Erythroblast (primary cell): ENCODE measurements at regions not wholly inside any gene's neighbourhood (a gene's known extent, or its start where the extent isn't known, plus 50 kb on each side); places are given as distances from the start of the nearest gene placed in this dataset.

Source experiments
- GATA1 ChIP-seq: IDR thresholded peaks from 2 replicates; pipeline ENCODE4 v1.6.1; 2011; ENCODE audit warnings: low read depth, mild to moderate bottlenecking, control low read depth, low read length, moderate library complexity
- POLR2A ChIP-seq: IDR thresholded peaks from 2 replicates; pipeline ENCODE4 v1.6.1; 2011; ENCODE audit warnings: mild to moderate bottlenecking, low read length

- TF ChIP-seq POLR2A (no peak), GATA1 (no peak)
Observed at GRCh38 chr2:67773851-67774250, 289.0 kb downstream of the C1D start.
